ENCODE measurements at regions not wholly inside any gene's neighbourhood (a gene's known extent, or its start where the extent isn't known, plus 50 kb on each side); places are given as distances from the start of the nearest gene placed in this dataset.
"Not testable (repeated sequence)": the region's sequence is repeated elsewhere in the genome, so short reads cannot be mapped to it uniquely, and the experiment has no call there.

DNA sequence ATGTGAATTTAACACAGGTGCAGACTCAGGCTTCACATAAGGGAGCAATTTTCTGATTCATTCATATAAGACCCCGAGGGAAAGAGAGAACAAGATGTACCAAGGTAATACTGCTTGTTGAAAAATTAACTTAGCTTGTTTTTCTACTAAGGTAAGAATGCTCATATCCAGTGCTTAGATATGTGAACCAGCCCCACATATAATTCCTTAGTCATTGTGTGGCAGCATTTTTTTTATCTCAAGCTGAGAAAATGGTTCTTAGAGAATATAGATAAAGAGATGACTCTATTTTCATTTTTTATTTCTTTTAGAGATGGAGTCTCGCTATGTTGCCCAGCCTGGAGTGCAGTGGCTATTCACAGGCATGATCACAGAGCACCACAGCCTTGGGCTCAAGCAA is 121.8 kb upstream of the SEM1 start:
- DNase-seq: no peak

- no peak for DNase-seq
Observed at GRCh38 chr7:96832092-96832662, 122.5 kb upstream of the SEM1 start.

GRCh38 chr7:96833676-96834453 is 124.2 kb upstream of the SEM1 start:
- peak; percentile 23 for DNase-seq

DNA sequence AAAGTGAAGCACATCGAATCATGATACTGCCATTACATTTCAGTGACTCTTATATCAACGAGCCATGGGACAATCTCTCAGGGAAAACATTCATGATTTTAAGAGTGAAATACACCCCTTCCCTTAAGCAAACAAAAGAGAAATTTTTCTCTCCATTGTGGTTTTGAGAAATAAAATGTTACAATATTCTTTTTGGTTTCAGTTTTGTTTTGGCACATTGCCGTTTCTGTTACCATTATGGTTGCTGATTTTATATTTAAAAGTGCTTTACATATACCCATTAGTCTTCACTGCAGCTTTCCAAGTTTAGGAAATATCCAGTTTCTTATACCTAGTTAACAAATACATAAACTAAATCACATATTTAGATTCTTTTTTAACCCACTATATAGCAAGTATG is 126.8 kb upstream of the SEM1 start:
- DNase-seq: no peak

- DNase-seq: no peak
Observed at GRCh38 chr7:96837593-96837992, 127.9 kb upstream of the SEM1 start.

DNA sequence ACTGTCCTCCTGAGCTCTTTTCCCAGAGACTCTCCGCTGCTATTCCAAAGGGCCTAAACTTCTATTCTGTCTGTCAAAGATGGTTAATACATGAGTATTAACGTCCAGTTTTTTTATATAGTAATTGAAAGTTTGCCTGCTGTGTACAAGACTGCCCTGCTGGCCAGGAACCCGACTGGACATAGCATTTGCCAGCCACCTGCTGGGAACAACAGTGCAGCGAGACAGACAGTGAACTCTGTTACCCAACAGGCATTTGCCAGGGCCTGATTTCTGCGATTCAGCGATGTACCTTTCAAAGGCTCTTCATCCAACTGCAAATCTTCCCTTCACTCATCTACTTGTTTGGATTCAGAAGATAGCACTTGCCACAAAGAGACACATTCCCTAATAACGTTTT is 128.8 kb upstream of the SEM1 start:
- DNase-seq: no peak

GRCh38 chr7:96855139-96855538 is 145.5 kb upstream of the SEM1 start:
- DNase-seq: no peak

DNA sequence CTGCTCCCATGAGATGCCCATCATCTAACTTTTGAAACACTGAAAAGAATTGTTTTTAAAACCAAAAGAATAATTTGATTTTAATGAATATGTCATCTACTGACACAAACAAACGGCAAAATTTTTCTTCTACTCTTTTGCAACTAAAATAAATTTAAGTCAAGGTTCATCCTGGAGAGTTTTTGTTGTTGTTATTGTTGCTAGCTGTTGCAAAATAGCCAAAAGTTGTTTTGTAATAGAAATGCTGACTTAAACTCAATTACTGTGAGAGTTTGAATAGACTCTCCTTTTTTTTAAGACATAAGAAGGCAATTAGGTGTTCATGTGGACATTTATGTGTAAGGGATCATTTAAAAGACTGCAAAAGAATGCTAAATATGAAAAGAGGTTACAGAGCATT is 146.0 kb upstream of the SEM1 start:
- no peak for DNase-seq

- no peak for DNase-seq
Observed at GRCh38 chr7:96869538-96869937, 135.8 kb upstream of the DLX6 start.

DNA sequence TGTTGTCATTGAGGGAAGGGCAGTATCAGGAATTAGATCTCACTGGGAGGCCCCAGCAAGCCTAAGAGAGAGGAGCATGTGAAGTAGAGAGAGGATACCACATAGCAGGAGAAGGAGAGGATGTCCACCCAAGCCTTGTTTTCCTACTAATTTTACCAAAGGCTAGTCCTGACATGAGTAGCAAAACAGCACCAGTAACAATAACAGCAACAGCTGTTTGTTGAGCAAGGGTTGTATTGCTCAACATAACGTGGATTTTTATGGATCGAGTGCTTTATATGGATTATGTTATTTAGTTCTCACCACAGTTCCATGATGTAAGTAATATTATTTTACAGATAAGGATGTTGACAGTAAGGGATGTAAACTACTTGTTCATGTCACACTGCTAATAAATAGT is 135.2 kb upstream of the DLX6 start:
- no peak for DNase-seq

- no peak for DNase-seq
Observed at GRCh38 chr7:96870934-96871333, 134.4 kb upstream of the DLX6 start.

- no peak for DNase-seq
Observed at GRCh38 chr7:96887426-96887825, 117.9 kb upstream of the DLX6 start.

- DNase-seq: no peak
Observed at GRCh38 chr7:96899108-96899507, 106.2 kb upstream of the DLX6 start.

DNA sequence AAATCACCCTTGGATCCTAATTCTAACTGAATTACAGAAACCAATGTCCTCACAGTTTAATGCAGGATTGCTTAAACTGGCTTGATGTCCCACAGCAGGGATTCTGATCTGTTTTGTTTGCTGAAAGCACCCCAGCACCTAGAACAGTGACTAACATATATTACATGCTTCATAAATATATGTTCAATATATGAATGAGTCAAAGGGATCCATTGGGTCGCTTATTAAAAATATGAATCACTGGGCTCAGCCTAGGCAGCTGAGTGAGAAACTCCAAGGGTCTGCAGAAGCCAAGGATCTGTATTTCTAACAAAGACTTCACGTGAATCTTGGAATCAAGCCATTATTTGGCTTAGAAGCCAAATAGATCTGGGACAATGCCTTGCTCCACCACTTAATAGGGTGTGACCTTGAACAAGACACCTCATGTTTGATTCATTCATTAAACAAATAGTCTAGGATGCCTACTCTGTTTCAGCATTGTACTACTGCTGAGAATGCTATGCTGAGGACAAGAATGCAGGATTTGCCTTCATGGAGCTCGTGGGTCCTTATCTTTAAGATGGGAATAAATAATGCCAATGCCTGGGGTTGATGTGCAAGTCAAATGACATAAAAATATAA is 103.4 kb upstream of the DLX6 start:
- no peak for DNase-seq

DNA sequence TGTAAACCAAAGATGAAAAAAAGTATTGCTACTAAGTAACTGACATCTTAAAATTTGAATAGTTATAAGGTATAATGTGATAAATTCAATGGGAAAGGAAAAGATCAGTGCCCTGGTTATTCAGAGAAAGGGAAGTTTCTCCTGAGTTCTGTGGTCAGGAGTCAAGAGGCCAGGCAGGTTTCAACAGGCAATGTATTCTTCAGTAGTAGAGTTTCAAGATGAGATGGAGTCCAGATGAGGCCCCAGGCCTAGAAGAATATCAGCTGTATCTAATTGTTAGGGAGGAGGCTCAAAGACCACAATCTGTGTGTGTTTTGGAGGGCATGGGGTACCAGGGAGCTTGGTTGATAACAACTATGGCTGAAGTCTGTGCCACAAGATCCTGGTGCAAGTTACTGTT is 101.4 kb upstream of the DLX6 start:
- no peak for DNase-seq

- no peak for DNase-seq
Observed at GRCh38 chr7:96910486-96910885, 94.9 kb upstream of the DLX6 start.

DNA sequence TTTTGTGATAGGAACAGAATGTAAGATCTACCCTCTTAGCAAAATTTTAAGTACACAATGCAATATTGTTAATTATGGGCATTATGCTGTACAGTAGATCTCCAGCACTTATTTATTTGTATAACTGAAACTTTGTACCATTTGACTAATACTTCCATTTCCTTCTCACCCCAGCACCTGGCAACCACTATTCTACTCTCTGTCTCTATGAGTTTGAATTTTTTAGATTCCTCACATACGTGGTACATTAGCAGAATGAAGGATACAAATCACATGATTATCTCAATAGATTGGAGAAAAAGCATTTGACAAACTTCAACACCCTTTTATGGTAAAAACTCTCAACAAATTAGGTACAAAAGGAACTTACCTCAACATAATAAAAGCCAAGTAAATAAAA is 90.3 kb upstream of the DLX6 start:
- no peak for DNase-seq

DNA sequence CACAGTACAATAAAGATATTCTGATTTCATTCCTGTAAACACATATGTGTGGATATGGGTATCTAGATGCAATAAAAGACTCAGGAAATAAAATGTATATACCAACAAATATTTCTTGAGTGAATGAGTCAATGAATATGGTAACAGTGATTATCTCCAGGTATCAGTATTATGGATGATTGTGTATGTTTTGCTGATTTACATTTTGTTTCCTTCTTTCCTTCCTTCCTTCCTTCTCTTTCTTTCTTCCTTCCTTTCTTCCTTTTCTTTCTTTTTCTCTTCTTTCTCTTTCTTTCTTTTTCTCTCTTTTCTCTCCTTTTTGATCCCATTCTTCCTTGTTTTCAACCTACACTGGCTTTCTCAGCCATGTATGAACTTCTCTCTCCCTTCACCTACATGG is 85.3 kb upstream of the DLX6 start:
- DNase-seq: no peak

- no peak for DNase-seq
Observed at GRCh38 chr7:96920713-96921112, 84.6 kb upstream of the DLX6 start.

GRCh38 chr7:96921231-96921630 is 84.1 kb upstream of the DLX6 start:
- DNase-seq: no peak

GRCh38 chr7:96921771-96922170 is 83.6 kb upstream of the DLX6 start:
- DNase-seq: no peak

DNA sequence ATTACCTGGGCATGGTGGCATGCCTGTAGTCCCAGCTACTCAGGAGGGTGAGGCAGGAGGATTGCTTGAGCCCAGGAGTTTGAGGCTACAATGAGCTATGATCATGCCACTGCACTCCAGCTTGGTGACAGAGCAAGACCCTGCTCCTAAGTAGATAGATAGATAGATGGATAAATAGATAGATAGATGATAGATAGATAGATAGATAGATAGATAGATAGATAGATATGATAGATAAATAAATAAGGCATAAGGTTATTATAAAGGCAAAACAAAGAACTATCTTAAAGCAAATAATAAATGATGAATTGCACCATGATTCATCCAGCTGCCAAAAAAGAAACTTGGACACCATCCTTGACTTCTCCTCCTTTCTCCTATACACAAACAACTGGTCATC is 82.0 kb upstream of the DLX6 start:
- not testable (repeated sequence) for DNase-seq

- DNase-seq: no peak
Observed at GRCh38 chr7:96927131-96927530, 78.2 kb upstream of the DLX6 start.

GRCh38 chr7:96928965-96929364 is 76.4 kb upstream of the DLX6 start:
- DNase-seq: no peak

DNA sequence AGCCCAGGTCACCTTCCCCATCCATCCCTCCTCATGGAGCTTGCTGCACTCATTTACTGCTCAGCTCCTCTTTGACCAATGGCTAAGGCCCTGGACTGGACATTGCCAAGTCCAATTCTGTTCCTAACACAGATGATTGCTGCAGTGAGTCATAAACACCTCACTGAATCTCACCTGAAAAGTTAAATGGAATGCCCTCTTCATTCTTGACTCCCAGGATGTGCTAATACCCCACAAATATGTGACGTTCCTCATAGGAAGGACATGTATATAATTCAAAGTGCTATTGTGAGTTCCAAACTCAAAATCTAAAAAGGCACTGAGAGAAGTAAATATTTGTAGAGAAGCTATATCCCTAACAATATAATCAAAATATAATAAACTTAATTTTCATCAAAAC is 73.5 kb upstream of the DLX6 start:
- DNase-seq: no peak
